ENCODE measurements at regions not wholly inside any gene's neighbourhood (a gene's known extent, or its start where the extent isn't known, plus 50 kb on each side); places are given as distances from the start of the nearest gene placed in this dataset.

- H3K27me3 Mint-ChIP-seq (ENCODE audit: low read depth in 2 of 2) = peaks cover 4 to 14% of the 10 kb centered on the region in 2 donors
- WGBS (ENCODE audit: insufficient coverage) = 100% methylated on average over 1 of the region's 1 CpG
- H3K4me1 Mint-ChIP-seq = no peaks in the 10 kb centered on the region
- DNase-seq (no peak), ATAC-seq (no peak)
- Histone ChIP-seq H3K36me3 (ENCODE audit: control insufficient read depth, insufficient read depth, low read length) (no peaks in the 10 kb centered on the region), H3K9me3 (ENCODE audit: control insufficient read depth, insufficient read depth, low read length) (no peaks in the 10 kb centered on the region), H3K27ac (ENCODE audit: low read length) (no peak overlapping the region), H3K4me3 (ENCODE audit: low read length) (no peak overlapping the region), H3K27me3 (ENCODE audit: control insufficient read depth, insufficient read depth, low read length) (no peaks in the 10 kb centered on the region), H3K4me1 (ENCODE audit: control insufficient read depth, insufficient read depth, low read length) (no peaks in the 10 kb centered on the region)
- H3K4me3 Mint-ChIP-seq = no peak overlapping the region
- no peak overlapping the region for H3K27ac Mint-ChIP-seq
- no peaks in the 10 kb centered on the region for H3K9me3 Mint-ChIP-seq
- no peaks in the 10 kb centered on the region for H3K36me3 Mint-ChIP-seq
- TF ChIP-seq CTCF (IDR thresholded peaks at IDR 0.05) = no peak
- intact Hi-C loops (cut with micrococcal nuclease) = no loop called here
Measured at GRCh38 chr5:111935009-111935408, 178.0 kb upstream of the NREP start.

- H3K27ac Mint-ChIP-seq = no peak overlapping the region
- Histone ChIP-seq H3K9me3 (ENCODE audit: control insufficient read depth, insufficient read depth, low read length) (no peaks in the 10 kb centered on the region), H3K27ac (ENCODE audit: low read length) (no peak overlapping the region), H3K27me3 (ENCODE audit: control insufficient read depth, insufficient read depth, low read length) (no peaks in the 10 kb centered on the region), H3K4me1 (ENCODE audit: control insufficient read depth, insufficient read depth, low read length) (no peaks in the 10 kb centered on the region), H3K4me3 (ENCODE audit: low read length) (no peak overlapping the region), H3K36me3 (ENCODE audit: control insufficient read depth, insufficient read depth, low read length) (no peaks in the 10 kb centered on the region)
- DNase-seq (no peak), ATAC-seq (no peak)
- H3K9me3 Mint-ChIP-seq = no peaks in the 10 kb centered on the region
- H3K4me3 Mint-ChIP-seq = no peak overlapping the region
- intact Hi-C loops (cut with micrococcal nuclease) = no loop called here
- WGBS (ENCODE audit: insufficient coverage) = 93% methylated on average over 2 of the region's 2 CpGs
- no peaks in the 10 kb centered on the region for H3K36me3 Mint-ChIP-seq
- H3K27me3 Mint-ChIP-seq (ENCODE audit: low read depth in 2 of 2) = peaks cover 4 to 14% of the 10 kb centered on the region in 2 donors
- no peak for TF ChIP-seq CTCF (IDR thresholded peaks at IDR 0.05)
- no peaks in the 10 kb centered on the region for H3K4me1 Mint-ChIP-seq
Measured at GRCh38 chr5:111934511-111934910, 177.5 kb upstream of the NREP start.

GRCh38 chr5:111933086-111933485 is 176.1 kb upstream of the NREP start:
- Histone ChIP-seq H3K27ac (ENCODE audit: low read length) (no peak overlapping the region), H3K4me3 (ENCODE audit: low read length) (no peak overlapping the region), H3K9me3 (ENCODE audit: control insufficient read depth, insufficient read depth, low read length) (no peaks in the 10 kb centered on the region), H3K27me3 (ENCODE audit: control insufficient read depth, insufficient read depth, low read length) (no peaks in the 10 kb centered on the region), H3K36me3 (ENCODE audit: control insufficient read depth, insufficient read depth, low read length) (no peaks in the 10 kb centered on the region), H3K4me1 (ENCODE audit: control insufficient read depth, insufficient read depth, low read length) (no peaks in the 10 kb centered on the region)
- ATAC-seq (no peak), DNase-seq (no peak)
- Mint-ChIP-seq H3K36me3 (no peaks in the 10 kb centered on the region), H3K9me3 (no peaks in the 10 kb centered on the region), H3K27me3 (ENCODE audit: low read depth in 2 of 2) (peaks cover 4 to 14% of the 10 kb centered on the region in 2 donors), H3K27ac (no peak overlapping the region), H3K4me3 (no peak overlapping the region), H3K4me1 (no peaks in the 10 kb centered on the region)
- 70% methylated on average over 1 of the region's 2 CpGs for WGBS (ENCODE audit: insufficient coverage)
- no peak for TF ChIP-seq CTCF (IDR thresholded peaks at IDR 0.05)
- intact Hi-C loops (cut with micrococcal nuclease) = no loop called here

- WGBS (ENCODE audit: insufficient coverage) = 91% methylated on average over 4 of the region's 5 CpGs
- no peak for TF ChIP-seq CTCF (IDR thresholded peaks at IDR 0.05)
- peaks cover 1 to 14% of the 10 kb centered on the region in 2 donors for H3K27me3 Mint-ChIP-seq (ENCODE audit: low read depth in 2 of 2)
Measured at GRCh38 chr5:111932628-111933027, 175.6 kb upstream of the NREP start.

More at GRCh38 chr5:111932628-111933027, 175.6 kb upstream of the NREP start:
- no peak for DNase-seq
- no peaks in the 10 kb centered on the region for H3K9me3 Mint-ChIP-seq
- intact Hi-C loops (cut with micrococcal nuclease) = no loop called here
- H3K36me3 Mint-ChIP-seq = no peaks in the 10 kb centered on the region
- no peak overlapping the region for H3K27ac Mint-ChIP-seq
- Histone ChIP-seq H3K4me1 (ENCODE audit: control insufficient read depth, insufficient read depth, low read length) (no peaks in the 10 kb centered on the region), H3K9me3 (ENCODE audit: control insufficient read depth, insufficient read depth, low read length) (no peaks in the 10 kb centered on the region), H3K27ac (ENCODE audit: low read length) (no peak overlapping the region), H3K36me3 (ENCODE audit: control insufficient read depth, insufficient read depth, low read length) (no peaks in the 10 kb centered on the region), H3K4me3 (ENCODE audit: low read length) (no peak overlapping the region), H3K27me3 (ENCODE audit: control insufficient read depth, insufficient read depth, low read length) (no peaks in the 10 kb centered on the region)
- H3K4me1 Mint-ChIP-seq = no peaks in the 10 kb centered on the region
- no peak for ATAC-seq
- no peak overlapping the region for H3K4me3 Mint-ChIP-seq
